HG02798 (cell line): ENCODE measurements at regions not wholly inside any gene's neighbourhood (a gene's known extent, or its start where the extent isn't known, plus 50 kb on each side); places are given as distances from the start of the nearest gene placed in this dataset.

ENCODE experiments used
- ATAC-seq: cut with Tn5 transposase; IDR thresholded peaks from one replicate; pipeline ENCODE4 v1.9.1; 2021; ENCODE audit warnings: mild to moderate bottlenecking; ENCODE audit not compliant: unreplicated experiment, poor library complexity

- no peak for ATAC-seq
Measured at GRCh38 chr7:123401295-123401694, 133.1 kb downstream of the IQUB start.

DNA sequence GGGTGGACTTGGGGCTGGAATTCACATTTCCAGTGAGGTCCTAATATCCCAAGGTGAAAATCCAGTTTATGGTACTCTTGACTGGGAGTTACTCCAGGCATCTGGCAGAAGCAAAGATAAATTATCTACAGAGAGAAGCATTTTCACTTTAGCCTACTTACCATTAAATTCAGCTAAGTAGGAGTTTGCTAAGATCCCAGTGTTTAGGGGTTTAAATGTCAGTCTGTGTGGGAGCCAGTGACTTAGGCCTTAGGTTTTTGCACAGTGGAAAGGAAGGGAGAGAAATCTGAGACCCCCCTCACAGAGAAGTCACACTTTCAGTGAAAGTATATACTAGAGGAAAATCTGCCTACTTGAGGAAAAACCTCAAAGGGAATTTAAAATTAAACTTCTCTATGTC is 134.2 kb downstream of the IQUB start:
- ATAC-seq: no peak

GRCh38 chr7:123398921-123399320 is 135.5 kb downstream of the IQUB start:
- ATAC-seq: no peak

DNA sequence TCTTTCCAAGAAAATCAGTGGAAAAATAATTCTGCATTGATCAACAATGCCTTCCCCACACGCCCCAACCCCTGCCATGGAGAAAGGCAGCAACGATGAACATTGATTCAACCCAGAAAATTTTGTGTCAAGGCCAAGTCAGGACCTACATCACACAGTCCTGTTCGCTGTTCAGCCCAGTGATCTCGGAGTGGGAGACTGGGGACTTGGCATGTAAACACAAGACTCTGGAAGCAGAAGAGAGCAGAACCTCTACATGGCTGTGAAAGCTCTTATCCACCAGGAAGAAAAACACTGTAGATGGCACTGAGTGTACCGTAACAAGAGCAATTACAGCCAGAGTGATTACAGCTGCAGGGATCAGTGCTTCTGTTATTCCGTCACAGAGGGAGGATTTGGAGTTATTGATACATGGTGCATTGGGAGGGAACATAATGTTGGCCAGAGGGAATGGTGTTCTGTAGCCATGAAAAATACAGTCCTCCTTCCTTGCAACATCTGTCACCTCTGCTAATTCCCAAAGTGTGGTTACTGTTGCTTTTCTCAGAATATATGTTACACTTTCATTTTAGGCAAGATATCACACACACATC is 136.6 kb downstream of the IQUB start:
- ATAC-seq: no peak

- ATAC-seq: no peak
Measured at GRCh38 chr7:123393623-123394022, 140.8 kb downstream of the IQUB start.

DNA sequence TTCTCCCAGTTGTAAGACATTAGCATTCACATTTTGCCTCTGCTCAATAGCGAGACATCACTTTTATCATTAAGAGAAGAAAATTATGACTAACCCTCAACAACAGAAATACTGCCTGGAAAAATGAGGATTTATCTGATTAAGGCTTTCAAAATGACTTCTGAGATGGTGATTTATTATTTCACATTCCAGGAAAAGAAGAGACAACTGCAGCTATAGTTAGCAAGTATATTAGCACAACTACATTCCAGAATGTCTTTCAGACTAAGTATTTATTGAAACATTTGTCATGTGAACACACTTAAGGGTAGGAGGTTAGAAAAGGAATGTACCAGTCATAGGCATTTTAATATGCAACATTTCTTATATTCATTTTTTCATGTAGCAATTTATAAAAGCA is 162.0 kb downstream of the IQUB start:
- ATAC-seq: no peak

- peak; percentile 93 for ATAC-seq
Measured at GRCh38 chr7:123367484-123368122, 166.8 kb downstream of the IQUB start.

DNA sequence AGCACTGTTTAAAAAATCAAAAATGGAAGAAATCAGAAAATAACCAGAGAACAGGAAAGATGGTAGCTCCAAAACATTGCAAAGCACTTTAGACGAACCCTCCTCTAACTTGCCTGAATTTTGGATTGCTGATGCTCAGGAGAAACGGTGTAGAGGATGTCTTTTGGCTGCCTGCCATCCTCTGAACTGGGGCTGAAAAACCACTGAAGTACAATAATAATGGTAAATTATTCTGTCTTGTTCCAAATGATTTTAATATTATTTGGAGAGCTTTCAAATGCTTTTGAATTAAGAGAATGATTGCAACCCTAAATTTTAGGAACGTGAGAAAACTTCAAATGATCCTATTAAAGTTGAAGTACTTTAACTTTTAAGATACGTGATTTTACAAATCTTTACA is 167.3 kb upstream of the SLC13A1 start:
- no peak for ATAC-seq

- ATAC-seq: no peak
Measured at GRCh38 chr7:123366626-123367025, 166.9 kb upstream of the SLC13A1 start.

GRCh38 chr7:123360631-123361030 is 160.9 kb upstream of the SLC13A1 start:
- ATAC-seq: no peak

DNA sequence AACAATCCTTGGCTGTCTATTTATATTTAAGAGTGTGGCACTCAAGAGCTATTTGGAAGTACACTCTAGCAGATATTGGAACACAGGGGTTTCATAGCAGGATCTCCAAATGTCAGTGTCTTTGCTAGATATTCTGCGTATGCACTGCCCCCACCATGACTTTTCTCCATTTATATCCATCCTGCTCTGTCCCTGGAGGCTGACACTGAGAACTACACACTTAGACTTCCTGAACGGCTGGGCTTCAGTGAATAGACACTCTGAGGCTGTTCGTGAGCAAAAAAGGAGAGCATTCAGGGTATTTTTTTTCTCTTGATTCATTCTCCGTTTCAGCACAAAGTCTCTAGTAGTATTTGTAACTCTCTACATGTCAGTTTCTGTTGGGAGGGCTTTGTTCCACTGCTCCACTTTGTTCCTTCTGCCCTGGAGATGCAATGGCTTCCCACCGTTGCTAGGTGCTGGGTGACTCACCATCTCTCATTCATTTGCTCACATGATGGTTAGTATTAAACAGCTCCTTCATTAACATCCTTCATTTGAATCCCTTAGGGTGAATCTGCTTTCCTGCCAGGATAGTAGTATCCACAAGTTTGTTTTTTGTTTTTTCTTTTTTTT is 155.9 kb upstream of the SLC13A1 start:
- peak; percentile 55 for ATAC-seq

DNA sequence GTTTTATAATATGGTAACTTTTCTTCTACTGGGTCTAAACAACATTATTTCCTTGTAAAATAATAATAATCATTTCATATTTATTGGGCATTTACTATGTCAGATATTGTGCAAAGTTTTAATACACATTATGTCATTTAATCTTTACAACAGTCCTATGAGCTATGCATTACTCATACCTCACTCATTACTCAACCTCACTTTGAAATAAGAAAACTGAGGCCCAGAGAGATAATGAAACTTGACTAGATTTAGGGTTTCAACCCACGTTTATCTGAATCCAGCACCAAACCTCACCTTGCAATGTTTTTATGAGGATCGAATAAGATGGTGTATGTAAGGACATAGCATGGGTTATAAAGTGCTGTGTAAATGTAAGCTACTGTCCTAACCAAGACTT is 153.2 kb upstream of the SLC13A1 start:
- ATAC-seq: no peak

DNA sequence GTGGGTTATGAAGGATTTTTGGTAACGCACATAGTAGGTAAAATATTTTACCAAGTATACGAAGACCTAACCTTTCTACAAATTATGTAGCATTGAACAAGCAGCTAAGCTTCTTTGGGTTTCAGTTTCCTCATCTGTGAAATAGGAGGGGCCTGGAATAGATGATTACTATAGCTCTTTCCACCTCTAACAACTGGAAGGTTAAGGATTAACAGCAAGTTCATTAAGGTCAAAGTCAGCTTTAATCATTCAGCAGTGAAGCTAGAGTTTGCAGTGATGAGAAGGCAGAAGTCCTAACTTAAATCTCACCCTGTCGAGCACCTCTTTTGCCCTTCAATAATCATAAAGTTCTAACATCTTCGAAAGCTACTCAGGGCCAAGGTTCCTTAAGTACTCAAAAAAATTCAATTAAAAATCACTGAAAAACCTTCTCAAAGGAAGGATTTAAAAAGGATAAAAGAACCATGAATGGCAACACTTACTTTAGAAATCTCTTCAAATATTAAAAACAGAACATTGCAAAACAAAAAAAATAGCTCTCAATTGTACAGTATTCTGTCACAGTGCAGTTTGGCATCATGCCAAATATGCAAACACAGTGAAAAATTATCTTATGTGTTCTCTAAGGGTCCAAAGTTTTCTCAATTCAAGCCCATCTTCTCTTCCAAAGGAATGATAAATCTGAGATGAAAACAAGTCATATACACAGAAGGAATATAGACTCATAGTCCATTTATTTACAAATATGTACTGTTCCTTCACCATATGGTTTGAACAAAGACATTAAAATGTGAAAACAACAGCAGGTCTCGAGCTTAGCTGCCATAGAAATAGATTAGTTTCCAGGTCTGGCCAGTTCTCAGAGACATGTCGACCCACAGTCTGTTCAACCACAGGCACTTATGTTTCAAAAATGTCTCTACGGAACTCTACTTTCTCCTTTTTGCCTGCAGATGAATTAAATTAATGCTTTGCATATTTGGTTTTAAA is 152.0 kb upstream of the SLC13A1 start:
- no peak for ATAC-seq

- ATAC-seq: no peak
Measured at GRCh38 chr7:123351027-123351426, 151.3 kb upstream of the SLC13A1 start.

DNA sequence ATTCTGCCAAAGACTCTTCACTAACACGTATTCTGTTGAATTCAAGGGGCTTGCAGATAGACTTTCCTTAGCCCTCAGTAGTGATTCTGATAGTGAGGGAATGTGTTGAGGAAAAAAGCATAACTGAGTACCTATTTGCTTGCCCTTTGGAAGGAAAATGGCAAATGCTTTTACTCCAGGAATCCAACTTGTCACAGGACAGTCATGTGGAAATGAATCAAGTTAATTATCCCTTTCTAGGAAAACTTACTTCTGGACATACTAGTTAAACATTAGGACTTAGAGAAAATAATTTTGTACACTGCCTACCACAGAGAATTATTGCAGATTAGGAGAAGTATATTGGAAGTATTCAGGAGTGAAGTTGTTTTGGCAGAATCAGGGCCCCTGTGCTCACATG is 148.9 kb upstream of the SLC13A1 start:
- no peak for ATAC-seq

- no peak for ATAC-seq
Measured at GRCh38 chr7:123346766-123347165, 147.0 kb upstream of the SLC13A1 start.

DNA sequence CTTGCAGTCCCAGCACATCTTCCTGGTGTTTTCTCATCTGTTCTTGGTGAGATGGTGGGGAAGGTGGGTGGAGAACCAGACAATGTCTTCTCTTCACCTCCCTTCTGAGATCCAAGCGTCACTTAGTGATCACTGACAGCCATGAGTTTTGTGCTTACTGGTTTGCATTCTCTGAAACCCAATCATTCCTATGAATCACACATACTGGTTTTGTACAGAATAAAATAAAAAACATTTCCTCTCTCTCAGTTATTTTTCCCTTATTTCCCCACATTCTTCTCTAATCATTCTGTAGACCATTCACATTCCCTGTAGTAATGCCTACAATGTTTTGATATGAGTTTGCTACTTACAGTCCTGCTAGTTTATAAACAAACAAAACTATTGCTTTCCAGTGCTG is 143.8 kb upstream of the SLC13A1 start:
- ATAC-seq: no peak

- ATAC-seq: no peak
Measured at GRCh38 chr7:123341102-123341501, 141.3 kb upstream of the SLC13A1 start.

GRCh38 chr7:123338688-123339087 is 138.9 kb upstream of the SLC13A1 start:
- no peak for ATAC-seq

DNA sequence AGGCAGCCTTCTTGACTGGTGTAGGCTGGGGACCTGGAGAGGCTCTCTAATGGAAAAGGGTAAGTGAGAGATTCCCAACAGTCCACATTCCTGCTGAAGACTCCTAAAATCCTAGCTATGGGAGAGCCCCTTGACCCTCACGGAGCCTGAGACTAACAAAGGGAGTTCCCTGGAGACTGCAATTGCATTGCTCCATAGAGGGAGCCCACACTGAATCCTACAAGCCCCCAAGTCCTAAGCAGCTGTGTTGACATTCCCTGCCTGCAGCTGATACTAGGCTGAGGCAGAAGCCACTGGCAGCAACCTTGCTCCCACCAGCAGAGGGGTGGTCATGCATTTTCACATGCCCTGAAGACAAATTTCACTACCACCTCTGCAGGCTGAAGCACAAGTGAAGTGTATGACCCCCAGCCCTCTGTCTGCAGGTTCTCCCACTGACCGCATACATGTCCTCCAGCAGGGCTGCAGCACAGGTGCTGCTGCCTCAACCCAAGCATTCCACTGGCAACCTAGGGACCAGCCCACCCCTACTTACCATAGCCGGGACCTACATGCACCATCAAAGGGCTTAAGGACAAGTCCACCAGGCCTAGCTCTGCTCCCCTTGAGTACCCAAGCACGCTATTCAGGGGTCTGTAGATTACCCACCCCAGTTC is 130.3 kb upstream of the SLC13A1 start:
- ATAC-seq: no peak
